AG10803 (cell line): ENCODE measurements at regions not wholly inside any gene's neighbourhood (a gene's known extent, or its start where the extent isn't known, plus 50 kb on each side); places are given as distances from the start of the nearest gene placed in this dataset.

Source experiments
- DNase-seq: peaks from one replicate; pipeline ENCODE4 v3.0.0; 2010; ENCODE audit warnings: low read depth
- H3K4me3 ChIP-seq: 2 replicates; pipeline ENCODE4 v1.5.1; 2011; ENCODE audit warnings: mild to moderate bottlenecking, low read length, control low read depth
- TF ChIP-seq, protein P1 (sequence below): conservative IDR thresholded peaks from 2 replicates; pipeline ENCODE4 v1.5.1; 2011; ENCODE audit warnings: mild to moderate bottlenecking, low read length, control low read depth, inconsistent platforms

- TF ChIP-seq, protein P1, sequence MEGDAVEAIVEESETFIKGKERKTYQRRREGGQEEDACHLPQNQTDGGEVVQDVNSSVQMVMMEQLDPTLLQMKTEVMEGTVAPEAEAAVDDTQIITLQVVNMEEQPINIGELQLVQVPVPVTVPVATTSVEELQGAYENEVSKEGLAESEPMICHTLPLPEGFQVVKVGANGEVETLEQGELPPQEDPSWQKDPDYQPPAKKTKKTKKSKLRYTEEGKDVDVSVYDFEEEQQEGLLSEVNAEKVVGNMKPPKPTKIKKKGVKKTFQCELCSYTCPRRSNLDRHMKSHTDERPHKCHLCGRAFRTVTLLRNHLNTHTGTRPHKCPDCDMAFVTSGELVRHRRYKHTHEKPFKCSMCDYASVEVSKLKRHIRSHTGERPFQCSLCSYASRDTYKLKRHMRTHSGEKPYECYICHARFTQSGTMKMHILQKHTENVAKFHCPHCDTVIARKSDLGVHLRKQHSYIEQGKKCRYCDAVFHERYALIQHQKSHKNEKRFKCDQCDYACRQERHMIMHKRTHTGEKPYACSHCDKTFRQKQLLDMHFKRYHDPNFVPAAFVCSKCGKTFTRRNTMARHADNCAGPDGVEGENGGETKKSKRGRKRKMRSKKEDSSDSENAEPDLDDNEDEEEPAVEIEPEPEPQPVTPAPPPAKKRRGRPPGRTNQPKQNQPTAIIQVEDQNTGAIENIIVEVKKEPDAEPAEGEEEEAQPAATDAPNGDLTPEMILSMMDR, result no peak
- H3K4me3 ChIP-seq, result no peak overlapping the region
- DNase-seq, result no peak
These were observed 239.6 kb downstream of the SOX9 start for GRCh38 chr17:72360386-72360940.

- H3K4me3 ChIP-seq, result no peak overlapping the region
- TF ChIP-seq, protein P1, result no peak
- DNase-seq, result no peak
These were observed 241.1 kb downstream of the SOX9 start for GRCh38 chr17:72361892-72362291.

GRCh38 chr17:72362376-72363088 lies 241.7 kb downstream of the SOX9 start:
- no peak overlapping the region for H3K4me3 ChIP-seq
- TF ChIP-seq, protein P1, result no peak
- peak; percentile 76 for DNase-seq

DNA sequence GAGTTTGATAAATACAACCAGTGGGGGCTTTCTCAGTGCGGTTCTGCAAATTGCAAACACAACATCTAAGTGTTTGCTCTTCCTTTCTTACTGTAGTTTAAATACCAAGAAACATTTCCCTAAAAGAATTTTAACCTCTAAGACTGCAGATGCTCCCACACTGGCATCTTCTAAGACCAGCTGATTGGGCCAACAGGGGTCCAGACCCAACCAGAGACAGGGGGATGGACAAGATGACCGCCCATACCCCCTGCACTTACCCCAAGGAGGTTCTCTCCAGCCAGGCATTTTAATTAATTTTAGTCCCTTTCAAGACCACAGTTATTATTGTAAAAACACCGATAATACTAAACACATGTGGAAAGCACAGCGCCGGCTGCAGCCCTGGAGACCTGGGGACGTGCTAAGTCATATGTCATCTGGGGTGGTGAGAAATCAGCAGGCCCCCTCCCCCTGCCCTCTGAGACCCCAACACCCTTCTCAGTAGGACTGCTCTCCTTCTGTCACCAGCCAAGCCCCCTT lies 242.3 kb downstream of the SOX9 start:
- H3K4me3 ChIP-seq, result no peak overlapping the region
- DNase-seq, result no peak
- TF ChIP-seq, protein P1, result no peak

- TF ChIP-seq, protein P1, result peak; percentile 25
- peak; percentile 85 for DNase-seq
- H3K4me3 ChIP-seq, result no peak overlapping the region
These were observed 245.1 kb downstream of the SOX9 start for GRCh38 chr17:72365857-72366414.

GRCh38 chr17:72366626-72367025 lies 245.8 kb downstream of the SOX9 start:
- no peak overlapping the region for H3K4me3 ChIP-seq
- TF ChIP-seq, protein P1, result no peak

DNA sequence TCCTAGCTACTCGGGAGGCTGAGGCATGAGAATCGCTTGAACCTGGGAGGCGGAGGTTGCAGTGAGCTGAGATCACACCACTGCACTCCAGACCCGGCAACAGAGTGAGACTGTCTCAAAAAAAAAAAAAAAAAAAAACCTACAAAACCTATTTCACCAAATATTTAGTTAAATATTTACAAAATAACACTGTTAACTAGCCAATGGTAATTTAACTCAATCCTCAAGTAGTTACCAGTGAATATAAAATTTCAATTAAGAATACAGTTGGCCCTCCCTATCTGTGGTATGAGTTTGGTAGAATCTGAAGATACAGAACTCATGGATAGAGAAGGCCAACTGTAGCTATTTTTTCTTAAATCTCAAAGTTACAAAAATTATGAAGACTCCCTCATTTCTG lies 247.4 kb downstream of the SOX9 start:
- no peak for DNase-seq
- TF ChIP-seq, protein P1, result no peak

More at GRCh38 chr17:72366626-72367025, 245.8 kb downstream of the SOX9 start:
- DNase-seq, result no peak

More for the DNA sequence above, 247.4 kb downstream of the SOX9 start:
- H3K4me3 ChIP-seq, result no peak overlapping the region
